ENCODE measurements at regions not wholly inside any gene's neighbourhood (a gene's known extent, or its start where the extent isn't known, plus 50 kb on each side); places are given as distances from the start of the nearest gene placed in this dataset.

DNA sequence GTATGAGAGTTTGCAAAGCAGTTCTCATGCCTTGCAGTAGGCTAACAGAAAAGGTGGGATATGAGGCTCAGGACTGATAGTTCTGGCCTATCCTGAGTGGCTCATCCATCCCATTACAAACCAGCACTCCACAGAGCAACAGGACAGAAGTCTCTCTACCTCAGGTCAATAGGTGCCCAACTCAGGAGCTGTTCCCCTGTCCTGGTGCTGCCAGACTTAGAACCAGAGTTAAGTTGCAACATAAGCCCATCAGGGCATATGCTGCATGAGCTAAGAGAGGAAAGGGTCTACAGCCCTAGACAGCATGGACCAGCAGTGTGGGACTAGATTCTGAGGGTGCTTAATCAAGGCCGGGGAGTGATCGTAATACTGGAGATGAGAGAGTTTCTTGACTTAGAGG, 104.8 kb upstream of the ECI2 start:
- TF ChIP-seq ZBTB7A (IDR thresholded peaks at IDR 0.05; ENCODE audit: low read depth), result no peak
- TF ChIP-seq, protein P1, sequence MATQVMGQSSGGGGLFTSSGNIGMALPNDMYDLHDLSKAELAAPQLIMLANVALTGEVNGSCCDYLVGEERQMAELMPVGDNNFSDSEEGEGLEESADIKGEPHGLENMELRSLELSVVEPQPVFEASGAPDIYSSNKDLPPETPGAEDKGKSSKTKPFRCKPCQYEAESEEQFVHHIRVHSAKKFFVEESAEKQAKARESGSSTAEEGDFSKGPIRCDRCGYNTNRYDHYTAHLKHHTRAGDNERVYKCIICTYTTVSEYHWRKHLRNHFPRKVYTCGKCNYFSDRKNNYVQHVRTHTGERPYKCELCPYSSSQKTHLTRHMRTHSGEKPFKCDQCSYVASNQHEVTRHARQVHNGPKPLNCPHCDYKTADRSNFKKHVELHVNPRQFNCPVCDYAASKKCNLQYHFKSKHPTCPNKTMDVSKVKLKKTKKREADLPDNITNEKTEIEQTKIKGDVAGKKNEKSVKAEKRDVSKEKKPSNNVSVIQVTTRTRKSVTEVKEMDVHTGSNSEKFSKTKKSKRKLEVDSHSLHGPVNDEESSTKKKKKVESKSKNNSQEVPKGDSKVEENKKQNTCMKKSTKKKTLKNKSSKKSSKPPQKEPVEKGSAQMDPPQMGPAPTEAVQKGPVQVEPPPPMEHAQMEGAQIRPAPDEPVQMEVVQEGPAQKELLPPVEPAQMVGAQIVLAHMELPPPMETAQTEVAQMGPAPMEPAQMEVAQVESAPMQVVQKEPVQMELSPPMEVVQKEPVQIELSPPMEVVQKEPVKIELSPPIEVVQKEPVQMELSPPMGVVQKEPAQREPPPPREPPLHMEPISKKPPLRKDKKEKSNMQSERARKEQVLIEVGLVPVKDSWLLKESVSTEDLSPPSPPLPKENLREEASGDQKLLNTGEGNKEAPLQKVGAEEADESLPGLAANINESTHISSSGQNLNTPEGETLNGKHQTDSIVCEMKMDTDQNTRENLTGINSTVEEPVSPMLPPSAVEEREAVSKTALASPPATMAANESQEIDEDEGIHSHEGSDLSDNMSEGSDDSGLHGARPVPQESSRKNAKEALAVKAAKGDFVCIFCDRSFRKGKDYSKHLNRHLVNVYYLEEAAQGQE (IDR thresholded peaks at IDR 0.05; ENCODE audit: low read depth), result peak; percentile 63

DNA sequence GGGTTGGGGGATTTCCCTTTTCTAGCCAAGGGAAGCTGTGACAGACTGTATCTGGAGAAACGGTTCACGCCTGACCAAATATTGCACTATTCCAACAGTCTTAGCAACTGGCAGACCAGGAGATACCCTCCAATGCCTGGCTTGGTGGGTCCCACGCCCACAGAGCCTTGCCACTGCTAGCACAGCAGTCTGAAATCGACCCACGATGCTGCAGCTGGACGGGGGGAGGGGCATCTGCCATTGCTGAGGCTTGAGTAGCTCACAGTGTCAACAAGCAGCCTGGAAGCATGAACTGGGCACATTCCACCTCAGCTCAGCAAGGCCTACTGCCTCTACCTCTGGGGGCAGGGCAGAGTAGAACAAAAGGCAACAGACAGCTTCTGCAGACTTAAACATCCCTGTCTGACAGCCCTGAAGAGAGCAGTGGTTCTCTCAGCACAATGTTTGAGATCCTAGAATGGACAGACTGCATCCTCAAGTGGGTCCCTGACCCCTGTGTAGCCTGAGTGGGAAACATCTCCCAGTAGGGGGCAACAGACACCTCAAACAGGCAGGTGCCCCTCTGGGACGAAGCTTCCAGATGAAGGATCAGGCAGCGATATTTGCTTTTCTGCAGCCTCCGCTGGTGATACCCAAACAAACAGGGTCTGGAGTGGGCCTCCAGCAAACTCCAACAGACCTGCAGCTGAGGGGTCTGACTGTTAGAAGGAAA, 89.9 kb upstream of the ECI2 start:
- TF ChIP-seq CREB1 (IDR thresholded peaks at IDR 0.05; ENCODE audit: low read depth) (no peak), TAF1 (IDR thresholded peaks at IDR 0.05; ENCODE audit: low read depth) (no peak), RAD21 (IDR thresholded peaks at IDR 0.05; ENCODE audit: low read depth) (peak; percentile 28; the same call in 1 of the 2 replicates)

DNA sequence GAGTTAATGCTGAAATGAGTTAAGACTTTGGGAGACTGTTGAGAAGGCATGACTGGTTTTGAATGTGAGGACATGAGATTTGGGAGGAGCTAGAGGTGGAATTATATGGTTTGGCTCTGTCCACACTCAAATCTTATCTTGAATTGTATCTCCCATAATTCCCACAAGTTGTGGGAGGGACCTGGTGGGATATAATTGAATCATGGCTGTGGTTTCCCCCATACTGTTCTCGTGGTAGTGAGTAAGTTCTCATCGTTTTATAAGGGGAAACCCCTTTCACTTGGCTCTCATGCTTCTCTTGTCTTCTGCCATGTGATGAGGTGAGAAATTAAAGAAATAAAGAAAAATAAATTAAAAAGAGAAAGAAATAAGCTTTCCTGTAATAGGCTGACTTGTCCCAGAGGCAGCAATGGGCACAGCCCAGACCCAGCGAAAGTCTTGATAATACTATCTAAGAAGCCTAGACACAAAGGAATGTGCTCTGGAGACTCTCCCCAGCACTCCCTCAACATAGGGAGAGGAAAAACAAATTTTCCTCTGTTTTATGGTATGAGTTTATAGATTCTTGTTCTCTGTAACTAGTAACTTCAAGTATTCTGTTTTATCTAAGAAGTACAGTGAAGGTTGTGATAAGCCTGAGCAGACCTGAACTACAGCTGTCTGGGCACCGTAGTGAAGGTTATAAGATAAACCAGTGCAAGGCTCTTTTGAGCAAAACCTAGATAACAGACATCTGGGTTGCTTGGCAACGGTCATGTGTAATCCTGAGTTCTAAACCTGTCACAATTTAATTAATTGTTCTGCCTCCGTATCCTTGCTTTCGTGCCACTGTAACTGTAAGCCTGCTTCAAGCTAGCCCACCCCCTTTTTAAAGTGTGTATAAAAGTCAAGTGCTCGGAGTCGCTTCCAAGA, 88.9 kb upstream of the ECI2 start:
- TF ChIP-seq CREB1 (IDR thresholded peaks at IDR 0.05; ENCODE audit: low read depth), result no peak
- no peak for TF ChIP-seq CEBPB (IDR thresholded peaks at IDR 0.05)
- no peak for TF ChIP-seq NFIC (IDR thresholded peaks at IDR 0.05)
- TF ChIP-seq FOXM1 (IDR thresholded peaks at IDR 0.05; ENCODE audit: borderline replicate concordance, low read depth), result no peak
- TF ChIP-seq TCF12 (IDR thresholded peaks at IDR 0.05; ENCODE audit: low read depth), result no peak
- no peak for TF ChIP-seq ZBTB7A (IDR thresholded peaks at IDR 0.05; ENCODE audit: low read depth)
- TF ChIP-seq TEAD4 (IDR thresholded peaks at IDR 0.05), result no peak
- TF ChIP-seq RAD21 (IDR thresholded peaks at IDR 0.05; ENCODE audit: low read depth), result no peak
- TF ChIP-seq TAF1 (IDR thresholded peaks at IDR 0.05; ENCODE audit: low read depth), result no peak
- TF ChIP-seq, protein P1 (IDR thresholded peaks at IDR 0.05; ENCODE audit: low read depth), result no peak
- no peak for TF ChIP-seq EP300 (IDR thresholded peaks at IDR 0.05; ENCODE audit: borderline replicate concordance)
- no peak for TF ChIP-seq EGR1 (IDR thresholded peaks at IDR 0.05)
- TF ChIP-seq, protein P2, sequence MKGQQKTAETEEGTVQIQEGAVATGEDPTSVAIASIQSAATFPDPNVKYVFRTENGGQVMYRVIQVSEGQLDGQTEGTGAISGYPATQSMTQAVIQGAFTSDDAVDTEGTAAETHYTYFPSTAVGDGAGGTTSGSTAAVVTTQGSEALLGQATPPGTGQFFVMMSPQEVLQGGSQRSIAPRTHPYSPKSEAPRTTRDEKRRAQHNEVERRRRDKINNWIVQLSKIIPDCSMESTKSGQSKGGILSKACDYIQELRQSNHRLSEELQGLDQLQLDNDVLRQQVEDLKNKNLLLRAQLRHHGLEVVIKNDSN (IDR thresholded peaks at IDR 0.05), result no peak
- TF ChIP-seq, protein P3, sequence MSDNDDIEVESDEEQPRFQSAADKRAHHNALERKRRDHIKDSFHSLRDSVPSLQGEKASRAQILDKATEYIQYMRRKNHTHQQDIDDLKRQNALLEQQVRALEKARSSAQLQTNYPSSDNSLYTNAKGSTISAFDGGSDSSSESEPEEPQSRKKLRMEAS (IDR thresholded peaks at IDR 0.05), result no peak
- TF ChIP-seq YY1 (IDR thresholded peaks at IDR 0.05; ENCODE audit: low read depth), result no peak

DNA sequence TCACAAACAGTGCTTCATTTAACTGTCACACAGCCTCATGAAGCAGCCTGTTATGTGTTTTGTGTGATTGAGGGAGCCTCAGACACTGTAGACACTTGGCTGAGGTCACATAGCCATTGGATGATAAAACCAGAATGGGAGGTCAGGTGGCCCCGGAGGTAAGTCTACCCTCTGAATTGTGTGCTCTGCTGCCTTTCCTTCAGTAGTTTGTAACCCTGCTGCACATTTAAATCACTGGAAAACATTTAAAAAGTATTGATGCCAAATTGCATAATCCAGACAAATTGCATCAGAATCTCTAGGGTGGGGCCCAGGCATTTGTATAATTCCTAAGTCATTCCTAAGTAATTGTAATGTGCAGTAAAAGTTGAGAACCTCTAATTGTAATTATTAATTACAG, 85.2 kb upstream of the ECI2 start:
- TF ChIP-seq, protein P1 (IDR thresholded peaks at IDR 0.05; ENCODE audit: low read depth), result no peak
- no peak for TF ChIP-seq TEAD4 (IDR thresholded peaks at IDR 0.05)
- no peak for TF ChIP-seq CREB1 (IDR thresholded peaks at IDR 0.05; ENCODE audit: low read depth)
- TF ChIP-seq TCF12 (IDR thresholded peaks at IDR 0.05; ENCODE audit: low read depth), result no peak
- TF ChIP-seq, protein P2 (IDR thresholded peaks at IDR 0.05), result no peak
- TF ChIP-seq ZBTB7A (IDR thresholded peaks at IDR 0.05; ENCODE audit: low read depth), result no peak
- TF ChIP-seq TAF1 (IDR thresholded peaks at IDR 0.05; ENCODE audit: low read depth), result no peak
- TF ChIP-seq FOXM1 (IDR thresholded peaks at IDR 0.05; ENCODE audit: borderline replicate concordance, low read depth), result no peak
